Panc1 (cell line): ENCODE measurements at regions not wholly inside any gene's neighbourhood (a gene's known extent, or its start where the extent isn't known, plus 50 kb on each side); places are given as distances from the start of the nearest gene placed in this dataset.

Experiments
- ATAC-seq: fragments of 200-7000 bp; cut with Tn5 transposase; 2 replicates; pipeline ENCODE4 v1.9.1; 2020; ENCODE audit warnings: mild to moderate bottlenecking, moderate library complexity
- BruUV-seq: library from RNA; stranded (reverse); fragments of 400-500 nt; replicated peaks from 2 replicates; lab custom pipeline; 2021; lab: Mats Ljungman, UMichigan
- CTCF ChIA-PET: fragments of 300-600 bp; sonication (Branson Sonifier 250); formaldehyde crosslinking; loops from one replicate; lab custom pipeline; 2022; ENCODE audit warnings: antibody characterized with exemption; lab: Charles Lee
- POLR2A ChIA-PET: fragments of 300-600 bp; sonication (Branson Sonifier 250); formaldehyde crosslinking; loops from one replicate; lab custom pipeline; 2022; ENCODE audit warnings: antibody characterized with exemption; lab: Charles Lee
- DNase-seq: peaks from one replicate; pipeline ENCODE4 v3.0.0-alpha.2; 2010; ENCODE audit warnings: low read depth, low spot score
- H3K27ac ChIP-seq: 2 replicates; pipeline ENCODE4 v1.5.1; 2011; ENCODE audit warnings: mild to moderate bottlenecking, low read length, inconsistent platforms
- H3K27me3 ChIP-seq: fragments of 200-500 bp; sonication (Bioruptor generic); 2 replicates; pipeline ENCODE4 v1.6.0; 2014; ENCODE audit warnings: low read length, inconsistent platforms; ENCODE audit not compliant: control insufficient read depth, insufficient read depth
- H3K36me3 ChIP-seq: fragments of 200-500 bp; sonication (Bioruptor generic); 2 replicates; pipeline ENCODE4 v1.5.1; 2014; ENCODE audit warnings: inconsistent platforms, mild to moderate bottlenecking, low read length, moderate library complexity; ENCODE audit not compliant: control insufficient read depth, insufficient read depth
- H3K4me1 ChIP-seq: 2 replicates; pipeline ENCODE4 v1.5.1; 2011; ENCODE audit warnings: inconsistent platforms, mild to moderate bottlenecking, low read length, moderate library complexity; ENCODE audit not compliant: control insufficient read depth, insufficient read depth
- H3K4me3 ChIP-seq, 2 experiments: 2 replicates each; pipeline ENCODE4 v1.5.1; 2011 to 2012; ENCODE audit warnings: low read depth in 2 of 2, low read length in 2 of 2, mild to moderate bottlenecking in 2 of 2, inconsistent platforms in 1 of 2, moderate library complexity in 1 of 2
- H3K9me3 ChIP-seq: fragments of 200-500 bp; sonication (Bioruptor generic); 2 replicates; pipeline ENCODE4 v1.5.1; 2014; ENCODE audit warnings: low read depth, mild to moderate bottlenecking, inconsistent platforms, low read length, moderate library complexity; ENCODE audit not compliant: control insufficient read depth, insufficient read depth
- CTCF ChIP-seq: fragments of 450-650 bp; IDR thresholded peaks from 2 replicates; pipeline ENCODE4 v1.5.1; 2017; ENCODE audit warnings: mild to moderate bottlenecking
- POLR2AphosphoS5 ChIP-seq: IDR thresholded peaks from 2 replicates; pipeline ENCODE4 v1.6.1; 2012; ENCODE audit warnings: mild to moderate bottlenecking, low read depth, low read length, moderate library complexity
- REST ChIP-seq, 2 experiments: IDR thresholded peaks; 2 replicates each; pipeline ENCODE4 v1.6.1; 2011 to 2012; ENCODE audit warnings: low read depth in 2 of 2, control low read depth in 1 of 2, low read length in 1 of 2, mild to moderate bottlenecking in 1 of 2, moderate library complexity in 1 of 2; ENCODE audit not compliant: insufficient read depth in 1 of 2
- SIN3A ChIP-seq: IDR thresholded peaks from 2 replicates; pipeline ENCODE4 v1.6.1; 2012; ENCODE audit warnings: low read depth, mild to moderate bottlenecking, low read length, moderate library complexity, borderline replicate concordance; ENCODE audit not compliant: insufficient read depth
- TCF7L2 ChIP-seq: IDR thresholded peaks from 2 replicates; pipeline ENCODE4 v1.6.1; 2011; ENCODE audit warnings: mild to moderate bottlenecking, low read depth, low read length, inconsistent platforms
- in situ Hi-C: cut with HindIII; loops from 2 replicates; pipeline ENCODE4 v1.10.0; 2016; ENCODE audit warnings: low sequenced_read_pairs, low pct_unique_long_range_greater_than_20kb
- intact Hi-C: fragments of 100-400 bp; cut with micrococcal nuclease; formaldehyde crosslinking; loops from one replicate; pipeline ENCODE4 v1.10.0; 2022; ENCODE audit not compliant: unreplicated experiment

- TF ChIP-seq CTCF (no peak), POLR2AphosphoS5 (no peak), SIN3A (no peak), REST (IDR thresholded peaks at IDR 0.05; ENCODE audit: insufficient read depth in 1 of 2, low read depth in 2 of 2, low read length in 1 of 2) (no peak), TCF7L2 (no peak)
- no peak overlapping the region for H3K27ac ChIP-seq
- in situ Hi-C loops (no loop called here), intact Hi-C loops (no loop called here)
- no peaks in the 10 kb centered on the region for H3K4me1 ChIP-seq
- no peak overlapping the region for H3K4me3 ChIP-seq
- POLR2A ChIA-PET = no interaction called here
- H3K27me3 ChIP-seq = no peaks in the 10 kb centered on the region
- CTCF ChIA-PET = no interaction called here
- BruUV-seq = no TSS peak
- H3K9me3 ChIP-seq = no peaks in the 10 kb centered on the region
- DNase-seq (no peak), ATAC-seq (no peak)
- H3K36me3 ChIP-seq = no peaks in the 10 kb centered on the region
These were observed 480.6 kb downstream of the KCTD8 start for GRCh38 chr4:43968011-43968410.

GRCh38 chr4:43983610-43984009 is 465.0 kb downstream of the KCTD8 start:
- ATAC-seq (no peak), DNase-seq (no peak)
- no TSS peak for BruUV-seq
- TF ChIP-seq CTCF = no peak
- no peak for TF ChIP-seq SIN3A
- TF ChIP-seq POLR2AphosphoS5 = no peak
- no peak for TF ChIP-seq TCF7L2
- TF ChIP-seq REST (IDR thresholded peaks at IDR 0.05; ENCODE audit: insufficient read depth in 1 of 2, low read depth in 2 of 2, low read length in 1 of 2) = no peak
- no peaks in the 10 kb centered on the region for H3K36me3 ChIP-seq
- H3K9me3 ChIP-seq = no peaks in the 10 kb centered on the region
- H3K27ac ChIP-seq = no peak overlapping the region
- CTCF ChIA-PET = no interaction called here
- intact Hi-C loops (no loop called here), in situ Hi-C loops (no loop called here)
- no peaks in the 10 kb centered on the region for H3K27me3 ChIP-seq
- H3K4me1 ChIP-seq = no peaks in the 10 kb centered on the region
- no peak overlapping the region for H3K4me3 ChIP-seq
- POLR2A ChIA-PET = no interaction called here
